Fibroblast of villous mesenchyme (primary cell): ENCODE measurements at regions not wholly inside any gene's neighbourhood (a gene's known extent, or its start where the extent isn't known, plus 50 kb on each side); places are given as distances from the start of the nearest gene placed in this dataset.

ENCODE experiments used
- DNase-seq: peaks from one replicate; pipeline ENCODE4 v3.0.0-alpha.2; 2010; ENCODE audit warnings: low read depth
- H3K4me3 ChIP-seq: 2 replicates; pipeline ENCODE4 v1.5.1; 2011; ENCODE audit warnings: low read depth, mild to moderate bottlenecking, low read length
- CTCF ChIP-seq: IDR thresholded peaks from 2 replicates; pipeline ENCODE4 v1.5.1; 2012; ENCODE audit warnings: low read depth, mild to moderate bottlenecking, low read length; ENCODE audit not compliant: insufficient read depth

GRCh38 chr10:57468894-57469432 lies 798.7 kb downstream of the IPMK start:
- TF ChIP-seq CTCF, result no peak

GRCh38 chr10:57465155-57465554 lies 802.5 kb downstream of the IPMK start:
- no peak for DNase-seq
- no peak overlapping the region for H3K4me3 ChIP-seq
- TF ChIP-seq CTCF, result no peak

More at GRCh38 chr10:57468894-57469432, 798.7 kb downstream of the IPMK start:
- H3K4me3 ChIP-seq, result no peak overlapping the region
- no peak for DNase-seq

GRCh38 chr10:57460540-57460939 lies 807.2 kb downstream of the IPMK start:
- no peak for DNase-seq
- no peak for TF ChIP-seq CTCF
- no peak overlapping the region for H3K4me3 ChIP-seq

- DNase-seq, result no peak
- H3K4me3 ChIP-seq, result no peak overlapping the region
- TF ChIP-seq CTCF, result no peak
These were observed 809.7 kb downstream of the IPMK start for GRCh38 chr10:57457972-57458512.

GRCh38 chr10:57430376-57430775 lies 837.3 kb downstream of the IPMK start:
- no peak overlapping the region for H3K4me3 ChIP-seq
- no peak for DNase-seq
- TF ChIP-seq CTCF, result no peak

- TF ChIP-seq CTCF, result no peak
- no peak overlapping the region for H3K4me3 ChIP-seq
- no peak for DNase-seq
These were observed 846.8 kb downstream of the IPMK start for GRCh38 chr10:57420881-57421280.

- no peak for DNase-seq
- H3K4me3 ChIP-seq, result no peak overlapping the region
- no peak for TF ChIP-seq CTCF
These were observed 849.2 kb downstream of the IPMK start for GRCh38 chr10:57418476-57418875.
